HG03175 (cell line): ENCODE measurements at regions not wholly inside any gene's neighbourhood (a gene's known extent, or its start where the extent isn't known, plus 50 kb on each side); places are given as distances from the start of the nearest gene placed in this dataset.

Source experiments
- ATAC-seq: cut with Tn5 transposase; IDR thresholded peaks from one replicate; pipeline ENCODE4 v1.9.1; 2021; ENCODE audit warnings: mild to moderate bottlenecking, moderate library complexity; ENCODE audit not compliant: unreplicated experiment

DNA sequence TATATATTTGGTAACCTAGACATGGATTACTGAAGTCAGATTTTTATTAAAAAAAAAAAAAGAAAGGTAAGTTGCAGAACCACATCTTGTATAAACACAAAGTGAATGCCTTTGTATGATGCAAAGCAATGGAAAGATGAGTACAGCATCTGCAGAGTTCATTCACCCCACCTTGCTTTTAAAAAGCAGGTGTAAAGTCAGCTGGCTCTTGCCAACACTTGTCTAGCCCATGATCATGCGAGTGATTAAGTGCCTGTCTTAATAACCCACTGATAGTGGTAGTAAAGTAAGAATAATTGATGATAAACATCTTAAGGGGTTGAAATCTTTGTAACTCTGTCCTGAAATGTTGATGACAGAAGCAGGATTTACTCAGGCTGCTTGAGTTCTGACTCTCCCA is 710.4 kb downstream of the EFNB2 start:
- ATAC-seq, result no peak

- ATAC-seq, result no peak
These were observed 714.1 kb downstream of the EFNB2 start for GRCh38 chr13:105821337-105821736.

DNA sequence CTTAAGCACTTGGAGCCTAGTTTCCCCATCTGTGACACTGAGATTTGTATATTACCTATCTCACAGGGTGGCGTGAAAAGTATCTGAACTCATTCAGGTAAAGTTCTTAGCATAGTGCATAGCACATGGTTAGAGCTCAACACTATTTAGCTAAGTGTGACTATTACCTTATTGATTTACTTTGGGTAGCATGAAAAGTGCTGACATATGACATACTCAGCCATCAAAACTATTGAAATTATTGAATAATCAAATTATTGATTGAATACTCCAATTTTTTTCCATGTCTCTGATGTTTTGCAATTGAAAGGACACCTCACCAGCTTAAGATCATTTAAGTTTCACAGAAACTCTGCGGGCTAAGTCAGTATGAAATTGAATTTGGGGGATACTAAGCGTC is 715.0 kb downstream of the EFNB2 start:
- no peak for ATAC-seq

DNA sequence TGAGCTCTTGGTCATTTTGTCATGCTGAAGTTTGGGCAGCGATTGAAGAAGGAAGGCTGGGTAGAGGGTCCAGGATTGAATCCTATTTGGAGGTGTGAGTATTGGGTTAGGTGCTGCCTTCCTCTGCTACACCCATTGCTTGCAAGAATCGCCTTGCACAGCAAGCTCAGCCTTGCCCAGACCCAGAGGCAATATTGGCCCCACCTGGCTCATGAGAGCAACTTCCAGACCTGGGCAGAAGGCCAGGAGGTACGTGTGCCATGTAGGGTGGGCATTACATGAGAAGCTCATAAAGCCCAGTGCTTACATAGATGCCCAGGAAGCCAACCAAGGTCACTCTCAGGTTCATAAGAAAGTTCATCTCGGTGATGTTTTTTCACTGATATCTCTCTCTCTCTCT is 718.0 kb downstream of the EFNB2 start:
- ATAC-seq, result no peak

DNA sequence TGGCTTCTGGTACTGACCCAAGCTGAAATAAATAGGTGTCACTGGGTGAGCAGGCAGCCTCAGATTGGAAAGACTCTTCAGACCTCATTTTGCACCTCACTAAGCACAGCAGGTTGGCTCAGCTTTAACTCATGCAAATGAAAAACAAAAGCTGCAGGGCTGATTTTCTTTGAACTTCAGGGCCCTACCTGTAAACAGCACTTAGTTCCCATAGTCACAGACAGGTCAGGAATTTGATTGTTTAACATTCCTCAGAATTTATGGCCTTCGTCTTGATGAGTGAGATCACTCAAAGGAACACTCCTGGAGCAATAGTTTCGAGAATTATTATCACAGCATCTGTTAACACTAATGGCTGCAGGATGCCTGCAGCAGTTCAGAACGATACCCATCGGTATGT is 718.5 kb downstream of the EFNB2 start:
- no peak for ATAC-seq

GRCh38 chr13:105814902-105815250 is 720.6 kb downstream of the EFNB2 start:
- no peak for ATAC-seq

GRCh38 chr13:105814219-105814901 is 721.1 kb downstream of the EFNB2 start:
- no peak for ATAC-seq

DNA sequence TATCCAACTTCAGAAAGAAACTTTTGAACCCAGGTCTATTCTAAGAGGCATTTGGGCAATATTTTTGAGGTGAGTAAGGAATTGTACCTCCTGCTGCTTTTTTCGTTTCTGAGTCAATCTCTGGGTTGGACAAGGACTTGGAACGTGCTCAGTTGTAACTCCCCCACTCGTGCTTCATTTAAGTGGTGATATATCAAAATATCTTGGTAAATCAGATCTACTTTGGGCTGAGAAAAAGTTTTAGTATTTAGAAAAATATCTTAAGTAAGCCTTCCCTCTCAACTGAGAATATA is 728.9 kb downstream of the EFNB2 start:
- ATAC-seq, result no peak

GRCh38 chr13:105805892-105806627 is 729.4 kb downstream of the EFNB2 start:
- ATAC-seq, result no peak

- no peak for ATAC-seq
These were observed 730.8 kb downstream of the EFNB2 start for GRCh38 chr13:105804561-105805190.

GRCh38 chr13:105799155-105799554 is 736.3 kb downstream of the EFNB2 start:
- ATAC-seq, result no peak

DNA sequence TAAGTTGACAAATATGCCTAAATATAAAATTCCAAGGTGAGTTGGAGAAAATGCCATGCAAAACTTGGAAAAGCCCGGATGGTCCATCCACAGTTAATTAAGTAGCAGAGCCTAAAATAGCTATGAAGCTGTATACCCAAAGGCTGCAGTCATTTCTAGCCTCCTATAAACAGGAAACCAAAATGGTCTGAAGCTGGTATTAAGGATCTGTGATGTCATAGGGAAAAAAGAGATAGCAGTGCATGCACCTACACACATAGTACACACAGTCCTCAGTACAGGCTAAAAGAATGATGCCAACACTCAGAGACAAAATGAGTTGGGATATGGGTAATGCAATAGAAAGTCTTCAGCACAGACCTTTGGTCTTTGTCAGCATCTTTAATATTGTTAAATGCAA is 736.9 kb downstream of the EFNB2 start:
- no peak for ATAC-seq

GRCh38 chr13:105796081-105796480 is 739.4 kb downstream of the EFNB2 start:
- ATAC-seq, result no peak

GRCh38 chr13:105790923-105791322 is 744.5 kb downstream of the EFNB2 start:
- ATAC-seq, result no peak

- no peak for ATAC-seq
These were observed 746.9 kb downstream of the EFNB2 start for GRCh38 chr13:105788530-105788929.

GRCh38 chr13:105787632-105788031 is 747.8 kb downstream of the EFNB2 start:
- no peak for ATAC-seq

- ATAC-seq, result no peak
These were observed 750.0 kb downstream of the EFNB2 start for GRCh38 chr13:105785436-105785835.

DNA sequence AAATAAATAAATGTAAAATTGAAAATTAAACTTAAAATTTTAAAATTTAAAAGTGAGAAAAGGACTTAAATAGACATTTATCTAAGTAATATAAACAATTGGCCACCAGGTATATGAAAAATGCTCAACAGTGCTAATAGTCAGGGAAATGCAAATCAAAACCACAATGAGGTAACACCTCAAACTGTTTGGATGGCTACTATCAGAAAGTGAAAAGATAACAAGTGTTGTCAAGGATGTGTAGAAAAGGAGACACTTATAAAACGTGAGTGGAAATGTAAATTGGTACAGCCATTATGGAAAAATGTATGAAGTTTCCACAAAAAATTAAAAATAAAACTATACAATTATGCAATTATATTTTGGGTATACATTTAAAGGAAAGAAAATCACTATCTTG is 752.2 kb downstream of the EFNB2 start:
- ATAC-seq, result no peak

GRCh38 chr13:105778196-105778595 is 757.3 kb downstream of the EFNB2 start:
- no peak for ATAC-seq

DNA sequence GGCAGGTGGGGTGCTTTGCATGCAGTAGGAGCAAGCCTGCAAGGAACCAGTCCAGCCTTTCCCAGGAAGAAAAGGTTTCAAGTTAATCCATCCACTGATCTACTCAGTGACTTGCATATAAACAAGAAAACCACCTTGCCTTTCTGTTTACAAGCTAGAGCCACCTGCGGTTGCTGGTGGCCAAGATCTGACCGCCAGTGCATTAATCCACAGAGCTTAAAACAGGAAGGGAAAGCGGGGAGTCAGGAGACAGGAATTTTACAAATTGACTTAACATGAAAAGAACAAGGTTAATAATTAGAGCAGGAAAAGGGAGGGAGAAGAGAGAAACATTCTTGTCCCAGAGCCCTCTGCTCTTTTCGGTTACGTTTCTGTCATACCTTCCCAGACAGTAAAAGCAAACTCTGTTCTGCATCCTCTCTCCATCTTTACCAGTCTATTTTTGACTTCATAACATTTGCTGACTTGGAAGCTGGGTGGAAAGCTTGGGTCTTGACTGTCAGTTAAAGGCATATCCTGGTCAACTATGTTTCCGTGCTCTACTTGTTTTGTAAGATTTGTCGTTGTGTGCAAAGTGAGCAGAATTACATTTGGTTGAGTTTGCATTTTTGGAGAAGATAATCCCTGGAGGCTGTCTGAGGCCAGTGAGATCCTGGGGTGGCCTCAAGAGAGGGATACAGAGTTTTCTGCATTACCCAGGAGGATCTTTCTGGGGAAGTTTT is 760.6 kb downstream of the EFNB2 start:
- no peak for ATAC-seq

DNA sequence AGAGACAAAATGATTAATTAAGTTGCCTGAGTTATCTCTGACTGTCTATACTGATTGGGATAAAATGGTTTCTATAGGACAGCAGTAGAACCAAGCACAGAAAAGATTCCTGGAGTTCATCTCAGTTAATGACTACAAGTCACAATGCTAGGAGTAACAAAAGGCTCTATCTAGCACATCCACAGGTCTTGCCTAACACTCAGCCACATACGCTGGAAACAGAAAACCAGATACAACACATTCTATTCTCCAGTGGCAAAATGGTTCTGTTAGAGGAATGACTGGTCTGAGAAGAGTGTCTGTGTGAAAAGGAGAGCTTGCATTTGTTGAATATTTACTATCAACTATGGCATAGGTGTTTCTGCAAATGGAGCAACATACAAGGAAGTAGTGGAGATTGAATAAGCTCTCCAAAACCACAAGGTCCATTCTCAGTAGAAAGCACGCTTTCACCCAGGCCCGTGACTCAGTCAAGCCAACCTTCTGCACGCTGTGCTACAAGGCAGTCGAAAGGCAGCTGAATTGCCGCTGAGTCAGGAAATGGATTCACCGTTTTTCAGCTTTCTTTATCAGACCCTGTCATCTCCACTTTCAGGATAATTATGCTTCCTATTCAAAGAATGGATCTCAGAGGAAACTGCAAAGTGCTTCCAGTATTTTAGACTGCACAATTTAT is 761.5 kb downstream of the EFNB2 start:
- peak; percentile 49 for ATAC-seq
